ENCODE measurements at regions not wholly inside any gene's neighbourhood (a gene's known extent, or its start where the extent isn't known, plus 50 kb on each side); places are given as distances from the start of the nearest gene placed in this dataset.

DNA sequence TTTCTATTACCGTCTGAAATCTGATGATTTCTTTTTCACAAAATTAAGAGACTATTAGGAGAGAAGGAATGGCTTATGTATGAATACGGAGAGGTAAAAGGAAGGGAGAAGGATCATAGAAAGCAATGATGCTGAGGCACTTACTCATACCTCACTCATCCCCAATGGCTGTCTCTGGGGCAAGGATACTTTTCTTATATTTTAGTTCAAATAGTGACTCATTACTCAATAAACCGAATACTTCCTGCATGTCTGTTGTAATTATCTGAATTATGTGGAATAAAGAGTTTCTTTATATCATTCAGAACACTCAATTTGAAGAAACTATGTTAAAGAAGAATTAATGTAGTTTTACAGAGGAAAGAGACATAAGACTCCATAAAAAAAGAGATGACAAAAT is 284.5 kb upstream of the NUDT12 start:
- DNase-seq (ENCODE audit: extremely low read depth, low read depth): no peak

DNA sequence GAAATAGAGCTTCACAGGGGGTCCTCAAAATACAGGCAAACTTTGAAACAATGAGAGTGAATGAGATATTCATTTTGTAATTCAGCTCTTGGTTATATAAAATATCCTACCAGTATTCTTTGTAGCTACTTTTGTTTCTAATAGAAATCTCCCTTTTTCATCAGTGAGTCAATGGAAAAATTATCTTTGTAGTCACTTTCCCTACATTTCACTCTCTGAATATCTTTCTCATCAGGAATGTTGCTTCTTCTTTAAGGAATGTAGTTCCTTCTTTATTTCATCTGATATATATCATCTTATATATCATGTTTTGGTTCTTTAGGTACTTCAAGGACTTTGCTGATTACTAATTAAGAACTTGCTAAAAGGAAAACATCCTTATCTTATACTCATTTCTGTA is 280.3 kb upstream of the NUDT12 start:
- TF ChIP-seq, protein P1, sequence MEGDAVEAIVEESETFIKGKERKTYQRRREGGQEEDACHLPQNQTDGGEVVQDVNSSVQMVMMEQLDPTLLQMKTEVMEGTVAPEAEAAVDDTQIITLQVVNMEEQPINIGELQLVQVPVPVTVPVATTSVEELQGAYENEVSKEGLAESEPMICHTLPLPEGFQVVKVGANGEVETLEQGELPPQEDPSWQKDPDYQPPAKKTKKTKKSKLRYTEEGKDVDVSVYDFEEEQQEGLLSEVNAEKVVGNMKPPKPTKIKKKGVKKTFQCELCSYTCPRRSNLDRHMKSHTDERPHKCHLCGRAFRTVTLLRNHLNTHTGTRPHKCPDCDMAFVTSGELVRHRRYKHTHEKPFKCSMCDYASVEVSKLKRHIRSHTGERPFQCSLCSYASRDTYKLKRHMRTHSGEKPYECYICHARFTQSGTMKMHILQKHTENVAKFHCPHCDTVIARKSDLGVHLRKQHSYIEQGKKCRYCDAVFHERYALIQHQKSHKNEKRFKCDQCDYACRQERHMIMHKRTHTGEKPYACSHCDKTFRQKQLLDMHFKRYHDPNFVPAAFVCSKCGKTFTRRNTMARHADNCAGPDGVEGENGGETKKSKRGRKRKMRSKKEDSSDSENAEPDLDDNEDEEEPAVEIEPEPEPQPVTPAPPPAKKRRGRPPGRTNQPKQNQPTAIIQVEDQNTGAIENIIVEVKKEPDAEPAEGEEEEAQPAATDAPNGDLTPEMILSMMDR (IDR thresholded peaks at IDR 0.05; ENCODE audit: low read depth, low read length, missing control alignments): no peak
- no peak overlapping the region for H3K4me3 ChIP-seq (replicated peaks; ENCODE audit: low read depth, low read length)
- no peak for DNase-seq (ENCODE audit: extremely low read depth, low read depth)

More for the DNA sequence above, 284.5 kb upstream of the NUDT12 start:
- no peak overlapping the region for H3K4me3 ChIP-seq (replicated peaks; ENCODE audit: low read depth, low read length)
- TF ChIP-seq, protein P1 (IDR thresholded peaks at IDR 0.05; ENCODE audit: low read depth, low read length, missing control alignments): no peak

DNA sequence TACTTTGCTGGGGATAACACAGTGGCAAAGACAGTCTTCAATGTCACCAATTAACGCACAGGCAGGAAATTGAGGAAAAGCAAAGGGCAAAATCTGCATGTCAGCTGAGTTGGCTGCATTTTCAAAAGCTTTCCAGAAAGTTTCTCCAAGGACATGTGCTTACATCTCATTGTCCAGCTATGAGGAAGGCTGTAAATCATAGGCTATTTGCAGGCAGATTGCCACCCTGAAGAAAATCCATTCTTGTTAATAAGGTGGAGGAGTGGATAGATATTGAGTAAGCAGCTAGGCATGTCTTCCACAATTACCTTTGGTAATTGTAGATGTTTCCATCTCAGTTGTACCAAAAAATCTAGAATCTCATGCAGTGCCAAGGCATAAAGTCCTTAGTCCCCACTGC is 278.0 kb upstream of the NUDT12 start:
- no peak overlapping the region for H3K4me3 ChIP-seq (replicated peaks; ENCODE audit: low read depth, low read length)
- DNase-seq (ENCODE audit: extremely low read depth, low read depth): no peak
- TF ChIP-seq, protein P1 (IDR thresholded peaks at IDR 0.05; ENCODE audit: low read depth, low read length, missing control alignments): no peak

DNA sequence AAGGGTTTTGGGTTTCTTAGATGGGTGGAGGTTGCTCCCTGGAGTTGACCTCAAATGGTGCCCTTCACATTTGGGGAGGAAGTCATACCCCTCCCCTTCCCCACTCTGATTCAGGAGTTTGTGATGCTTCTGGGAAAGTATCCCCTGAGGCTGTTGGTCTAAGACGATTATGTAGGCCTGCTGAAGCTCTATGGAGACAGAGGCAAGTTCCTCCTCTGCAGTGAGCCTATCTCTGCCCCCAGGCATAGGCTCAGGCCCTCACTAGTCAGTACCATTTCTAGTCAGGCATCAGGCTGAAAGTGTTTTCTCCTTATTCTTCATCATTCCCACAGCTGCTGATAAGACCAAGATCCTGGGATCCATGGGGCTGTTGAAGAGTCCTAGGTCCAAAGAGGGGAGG is 271.6 kb upstream of the NUDT12 start:
- TF ChIP-seq, protein P1 (IDR thresholded peaks at IDR 0.05; ENCODE audit: low read depth, low read length, missing control alignments): no peak
- no peak for DNase-seq (ENCODE audit: extremely low read depth, low read depth)
- no peak overlapping the region for H3K4me3 ChIP-seq (replicated peaks; ENCODE audit: low read depth, low read length)

DNA sequence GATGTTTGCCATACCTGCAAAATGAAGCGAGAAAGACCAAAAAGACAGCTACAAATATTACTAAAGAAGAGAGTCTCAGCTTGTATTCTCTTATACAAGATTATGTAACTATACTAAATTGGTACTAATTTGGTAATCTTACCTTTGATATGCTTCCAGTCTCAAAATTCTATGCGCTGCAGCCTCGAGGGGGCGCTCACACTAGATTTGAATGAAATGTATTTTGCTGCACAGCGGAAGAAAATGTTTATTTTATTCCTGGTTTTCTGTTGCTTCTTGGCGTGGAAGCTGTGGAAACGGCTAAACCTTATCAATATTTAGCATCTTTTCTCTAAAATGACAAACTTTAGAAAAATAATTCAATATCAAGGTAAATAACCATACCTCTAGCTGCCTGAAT is 267.0 kb upstream of the NUDT12 start:
- H3K4me3 ChIP-seq (replicated peaks; ENCODE audit: low read depth, low read length): no peak overlapping the region
- TF ChIP-seq, protein P1 (IDR thresholded peaks at IDR 0.05; ENCODE audit: low read depth, low read length, missing control alignments): peak; percentile 46
- no peak for DNase-seq (ENCODE audit: extremely low read depth, low read depth)

DNA sequence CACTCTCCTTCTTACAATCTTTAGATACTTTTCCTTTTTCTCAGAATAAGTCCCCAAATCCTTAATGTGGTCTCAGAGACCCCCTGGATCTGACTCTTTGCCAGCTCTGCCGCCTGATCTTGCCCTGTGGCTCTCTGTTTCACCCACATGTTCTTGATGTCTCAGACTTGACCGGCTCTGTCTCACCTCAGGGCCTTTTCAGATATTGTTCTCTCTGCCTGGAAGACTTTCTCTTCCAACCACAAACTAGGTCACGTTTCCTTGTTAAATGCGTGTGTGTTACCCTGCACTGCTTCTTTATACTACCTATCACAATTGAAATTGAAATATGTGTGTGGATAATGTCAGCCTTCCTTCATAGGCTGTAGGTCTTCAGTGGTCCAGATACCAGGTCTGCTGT is 265.4 kb upstream of the NUDT12 start:
- H3K4me3 ChIP-seq (replicated peaks; ENCODE audit: low read depth, low read length): no peak overlapping the region
- DNase-seq (ENCODE audit: extremely low read depth, low read depth): no peak
- TF ChIP-seq, protein P1 (IDR thresholded peaks at IDR 0.05; ENCODE audit: low read depth, low read length, missing control alignments): no peak

DNA sequence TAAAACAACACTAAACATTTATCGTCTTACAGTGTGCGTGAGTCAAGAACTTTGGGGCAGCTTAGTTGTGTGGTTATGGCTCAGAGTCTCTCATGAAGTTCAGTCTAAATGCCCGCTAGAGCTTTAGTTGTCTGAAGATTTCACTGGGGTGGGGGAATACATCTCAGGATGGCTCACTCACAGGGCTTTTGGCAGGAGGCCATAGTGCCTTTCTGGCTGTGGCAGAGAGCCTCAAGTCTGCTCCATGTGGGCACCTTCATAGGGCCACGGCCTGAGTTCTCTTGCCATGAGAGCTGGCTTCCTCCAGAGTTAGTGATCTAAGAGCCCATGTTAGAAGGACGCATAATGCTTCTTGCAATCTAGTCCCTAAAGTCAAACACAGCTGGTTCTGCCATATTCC is 258.8 kb upstream of the NUDT12 start:
- no peak overlapping the region for H3K4me3 ChIP-seq (replicated peaks; ENCODE audit: low read depth, low read length)
- TF ChIP-seq, protein P1 (IDR thresholded peaks at IDR 0.05; ENCODE audit: low read depth, low read length, missing control alignments): no peak
- no peak for DNase-seq (ENCODE audit: extremely low read depth, low read depth)

All from HFF-Myc (cell line).